ENCODE measurements at regions not wholly inside any gene's neighbourhood (a gene's known extent, or its start where the extent isn't known, plus 50 kb on each side); places are given as distances from the start of the nearest gene placed in this dataset.

DNA sequence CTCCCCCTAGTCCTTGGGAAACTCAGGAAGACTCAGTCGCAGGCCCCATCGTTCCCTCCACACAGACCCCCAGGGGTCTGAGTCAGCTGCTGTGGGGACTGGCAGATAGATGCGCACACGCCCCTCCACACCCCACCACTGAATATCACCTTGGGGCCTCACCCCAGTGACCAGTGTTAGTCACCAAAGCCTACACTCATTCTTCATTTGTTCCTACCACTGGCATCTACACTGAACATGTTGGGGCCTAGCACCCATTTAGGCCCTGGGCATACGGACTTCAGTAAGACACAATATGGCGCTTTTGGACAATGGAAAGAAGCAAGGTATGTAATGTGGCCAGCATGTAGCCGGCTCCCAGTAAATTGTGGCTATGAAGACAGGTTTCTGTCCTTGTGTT, 154.1 kb upstream of the PJA1 start:
- TF ChIP-seq, protein P1, sequence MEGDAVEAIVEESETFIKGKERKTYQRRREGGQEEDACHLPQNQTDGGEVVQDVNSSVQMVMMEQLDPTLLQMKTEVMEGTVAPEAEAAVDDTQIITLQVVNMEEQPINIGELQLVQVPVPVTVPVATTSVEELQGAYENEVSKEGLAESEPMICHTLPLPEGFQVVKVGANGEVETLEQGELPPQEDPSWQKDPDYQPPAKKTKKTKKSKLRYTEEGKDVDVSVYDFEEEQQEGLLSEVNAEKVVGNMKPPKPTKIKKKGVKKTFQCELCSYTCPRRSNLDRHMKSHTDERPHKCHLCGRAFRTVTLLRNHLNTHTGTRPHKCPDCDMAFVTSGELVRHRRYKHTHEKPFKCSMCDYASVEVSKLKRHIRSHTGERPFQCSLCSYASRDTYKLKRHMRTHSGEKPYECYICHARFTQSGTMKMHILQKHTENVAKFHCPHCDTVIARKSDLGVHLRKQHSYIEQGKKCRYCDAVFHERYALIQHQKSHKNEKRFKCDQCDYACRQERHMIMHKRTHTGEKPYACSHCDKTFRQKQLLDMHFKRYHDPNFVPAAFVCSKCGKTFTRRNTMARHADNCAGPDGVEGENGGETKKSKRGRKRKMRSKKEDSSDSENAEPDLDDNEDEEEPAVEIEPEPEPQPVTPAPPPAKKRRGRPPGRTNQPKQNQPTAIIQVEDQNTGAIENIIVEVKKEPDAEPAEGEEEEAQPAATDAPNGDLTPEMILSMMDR (IDR thresholded peaks at IDR 0.05; ENCODE audit: low read depth, low read length) = no peak
- no peak for TF ChIP-seq EZH2phosphoT487 (IDR thresholded peaks at IDR 0.05; ENCODE audit: low read depth)

Measured in OCI-LY3 (cell line).